Adrenal gland (tissue), 9 donors: ENCODE measurements at regions not wholly inside any gene's neighbourhood (a gene's known extent, or its start where the extent isn't known, plus 50 kb on each side); places are given as distances from the start of the nearest gene placed in this dataset.

Source experiments
- DNase-seq, 7 donors: peaks; one replicate each; pipeline ENCODE4 v3.0.0-alpha.2; 2019 to 2020
- H3K27ac ChIP-seq, 5 donors: fragments of 200-600 bp; sonication (generic) in 4 of 5; 1 replicate in 3 of 5; 2 replicates in 2 of 5; pipeline versions ENCODE4 v1.5.1 to v1.8.0; 2016 to 2020; ENCODE audit warnings: mild to moderate bottlenecking in 1 of 5
- H3K27me3 ChIP-seq: fragments of 200-600 bp; 2 replicates; pipeline ENCODE4 v1.8.0; 2021
- H3K36me3 ChIP-seq, 2 donors: fragments of 200-600 bp; replicated peaks in 1 of 2; 1 replicate in 1 of 2; 2 replicates in 1 of 2; pipeline versions ENCODE4 v1.5.1 to v1.8.0; 2018 to 2022
- H3K4me1 ChIP-seq, 2 donors: fragments of 200-600 bp; replicated peaks in 1 of 2; 1 replicate in 1 of 2; 2 replicates in 1 of 2; pipeline versions ENCODE4 v1.5.1 to v1.8.0; 2018 to 2021
- H3K4me3 ChIP-seq, 4 donors: fragments of 200-600 bp; sonication (generic) in 3 of 4; one replicate each; pipeline ENCODE4 v1.5.1; 2016 to 2018
- H3K9me3 ChIP-seq, 3 donors: fragments of 200-600 bp; sonication (generic) in 1 of 3; replicated peaks in 1 of 3; 1 replicate in 2 of 3; 2 replicates in 1 of 3; pipeline versions ENCODE4 v1.5.1 to v1.8.0; 2016 to 2021
- CTCF ChIP-seq, 6 experiments: fragments of 450-650 bp in 4 of 6; fragments of 200-600 bp in 2 of 6; sonication (generic) in 1 of 6; IDR thresholded peaks; 1 replicate in 5 of 6; 2 replicates in 1 of 6; pipeline versions ENCODE4 v1.5.1 to v1.8.0; 2016 to 2021; ENCODE audit warnings: antibody characterized with exemption in 6 of 6, mild to moderate bottlenecking in 2 of 6, moderate library complexity in 1 of 6
- POLR2A ChIP-seq, 2 donors: fragments of 450-650 bp; IDR thresholded peaks; one replicate each; pipeline ENCODE4 v1.6.1; 2017; ENCODE audit warnings: antibody characterized with exemption in 2 of 2, mild to moderate bottlenecking in 2 of 2, moderate library complexity in 1 of 2
- WGBS, 4 donors: extraction: QIAGEN DNeasy Blood & Tissue Kit in 2 of 4; methylation state at CpG; one replicate each; pipeline versions ENCODE4 v1.1.5 to v1.1.7; 2013 to 2017; 5-methylcytosine and 5-hydroxymethylcytosine counted together
- intact Hi-C, 2 donors: fragments of 100-400 bp; cut with DNase I; formaldehyde crosslinking; loops; one replicate each; pipeline versions ENCODE4 v1.14.1 to v1.15.0; 2022 to 2023
- donor health status: healthy with polysubstance abuse.
- donor health status: Bipolar disorder and iron deficiency.
- donor health status: DM: yes; HTN: yes; CAD: no.
- donor health status: DM: no; HTN: no; CAD: no.
- donor health status: DM: no; HTN: no; CAD: no.

- no peak overlapping the region for H3K27ac ChIP-seq
Measured at GRCh38 chr2:172229125-172229524, 126.4 kb upstream of the DLX2 start.

GRCh38 chr2:172230332-172230888, 127.7 kb upstream of the DLX2 start:
- WGBS, 4 donors: 79 to 93% (median 89%) methylated on average over 2 to 5 of the region's 5 CpGs
- H3K9me3 ChIP-seq: no peaks in the 10 kb centered on the region
- no peaks in the 10 kb centered on the region for H3K36me3 ChIP-seq
- TF ChIP-seq POLR2A (IDR thresholded peaks at IDR 0.05): no peak
- TF ChIP-seq CTCF (IDR thresholded peaks at IDR 0.05): no peak
- DNase-seq: no peak
- no peak overlapping the region for H3K4me3 ChIP-seq
- H3K27me3 ChIP-seq: peaks cover 6% of the 10 kb centered on the region
- intact Hi-C loops: no loop called here
- H3K4me1 ChIP-seq: peaks cover 9 to 10% of the 10 kb centered on the region in 2 donors
- H3K27ac ChIP-seq: peak overlapping the region in 1 of 5 donors; percentile 8

More at GRCh38 chr2:172229125-172229524, 126.4 kb upstream of the DLX2 start:
- H3K36me3 ChIP-seq: no peaks in the 10 kb centered on the region
- no peak for TF ChIP-seq CTCF (IDR thresholded peaks at IDR 0.05)
- no peak for TF ChIP-seq POLR2A (IDR thresholded peaks at IDR 0.05)
- no peaks in the 10 kb centered on the region for H3K9me3 ChIP-seq
- peaks cover 0 to 3% of the 10 kb centered on the region in 2 donors for H3K4me1 ChIP-seq
- no peaks in the 10 kb centered on the region for H3K27me3 ChIP-seq
- intact Hi-C loops: no loop called here
- 65 to 81% (median 69%) methylated on average over 4 of the region's 4 CpGs for WGBS, 4 donors
- no peak overlapping the region for H3K4me3 ChIP-seq
- no peak for DNase-seq

- Histone ChIP-seq H3K27ac (peak overlapping the region in 1 of 5 donors; percentile 8), H3K9me3 (no peaks in the 10 kb centered on the region), H3K36me3 (no peaks in the 10 kb centered on the region), H3K27me3 (peaks cover 11% of the 10 kb centered on the region), H3K4me3 (no peak overlapping the region), H3K4me1 (peaks cover 10 to 11% of the 10 kb centered on the region in 2 donors)
- WGBS, 4 donors: 88 to 94% (median 91%) methylated on average over 6 of the region's 6 CpGs
- DNase-seq: no peak
- TF ChIP-seq POLR2A (IDR thresholded peaks at IDR 0.05) (no peak), CTCF (IDR thresholded peaks at IDR 0.05) (no peak)
- intact Hi-C loops: no loop called here
Measured at GRCh38 chr2:172230889-172231401, 128.2 kb upstream of the DLX2 start.

- TF ChIP-seq POLR2A (IDR thresholded peaks at IDR 0.05) (no peak), CTCF (IDR thresholded peaks at IDR 0.05) (no peak)
- peaks cover 10 to 11% of the 10 kb centered on the region in 2 donors for H3K4me1 ChIP-seq
- peaks cover 14% of the 10 kb centered on the region for H3K27me3 ChIP-seq
- no peaks in the 10 kb centered on the region for H3K9me3 ChIP-seq
- intact Hi-C loops: no loop called here
- 70 to 100% (median 86%) methylated on average over 2 to 3 of the region's 3 CpGs for WGBS, 4 donors
- H3K36me3 ChIP-seq: no peaks in the 10 kb centered on the region
- peak overlapping the region in 2 of 5 donors; percentile 8 for H3K27ac ChIP-seq
- no peak for DNase-seq
- H3K4me3 ChIP-seq: no peak overlapping the region
Measured at GRCh38 chr2:172231508-172231907, 128.8 kb upstream of the DLX2 start.
